Psoas muscle (tissue), 7 donors: ENCODE measurements at regions not wholly inside any gene's neighbourhood (a gene's known extent, or its start where the extent isn't known, plus 50 kb on each side); places are given as distances from the start of the nearest gene placed in this dataset.

Experiments used
- ATAC-seq, 4 donors: fragments of 200-7000 bp; cut with Tn5 transposase; one replicate each; pipeline ENCODE4 v1.9.1; 2020; ENCODE audit warnings: moderate library complexity in 3 of 4, mild to moderate bottlenecking in 2 of 4
- DNase-seq, 2 donors: peaks; one replicate each; pipeline ENCODE4 v3.0.0-alpha.2; 2020
- H3K27ac ChIP-seq: fragments of 200-600 bp; one replicate; pipeline ENCODE4 v1.8.0; 2022
- H3K27me3 ChIP-seq, 3 donors: fragments of 200-600 bp in 1 of 3; one replicate each; pipeline versions ENCODE4 v1.6.1 to v1.8.0; 2013 to 2022; ENCODE audit warnings: low read length in 2 of 3, mild to moderate bottlenecking in 2 of 3, moderate library complexity in 1 of 3; ENCODE audit not compliant: insufficient read depth in 3 of 3
- H3K36me3 ChIP-seq, 2 donors: fragments of 200-600 bp in 1 of 2; one replicate each; pipeline versions ENCODE4 v1.6.1 to v1.8.0; 2013 to 2022; ENCODE audit warnings: low read depth in 1 of 2, mild to moderate bottlenecking in 1 of 2, moderate library complexity in 1 of 2; ENCODE audit not compliant: insufficient read depth in 1 of 2
- H3K4me1 ChIP-seq: fragments of 200-600 bp; one replicate; pipeline ENCODE4 v1.8.0; 2022
- H3K4me3 ChIP-seq: fragments of 200-600 bp; one replicate; pipeline ENCODE4 v1.8.0; 2022; ENCODE audit warnings: mild to moderate bottlenecking
- H3K9me3 ChIP-seq: fragments of 200-600 bp; one replicate; pipeline ENCODE4 v1.8.0; 2022
- CTCF ChIP-seq: fragments of 200-600 bp; IDR thresholded peaks from one replicate; pipeline ENCODE4 v1.8.0; 2022; ENCODE audit warnings: antibody characterized with exemption
- WGBS, 3 donors: extraction: QIAGEN DNeasy Blood & Tissue Kit; methylation state at CpG; one replicate each; pipeline versions ENCODE4 v1.1.6 to v1.1.7; 2013; 5-methylcytosine and 5-hydroxymethylcytosine counted together
- intact Hi-C, 2 donors: fragments of 100-400 bp; cut with DNase I; formaldehyde crosslinking; loops; one replicate each; pipeline versions ENCODE4 v1.11.0 to v1.14.2; 2022
- donor health status: healthy with polysubstance abuse.
- donor health status: DM: no; HTN: no; CAD: no; lungs with moderate emphysema.
- donor health status: Bipolar disorder and iron deficiency.
- donor health status: healthy.
- donor health status: DM: yes; HTN: yes; CAD: no.
- donor health status: DM: no; HTN: no; CAD: no.
- donor health status: DM: yes; HTN: yes; CAD: no.

- Histone ChIP-seq H3K27ac (no peak overlapping the region), H3K36me3 (no peaks in the 10 kb centered on the region), H3K4me3 (no peak overlapping the region), H3K9me3 (no peaks in the 10 kb centered on the region), H3K27me3 (no peaks in the 10 kb centered on the region), H3K4me1 (no peaks in the 10 kb centered on the region)
- ATAC-seq, result no peak
- intact Hi-C loops, result no loop called here
- TF ChIP-seq CTCF, result no peak
- no peak for DNase-seq
These were observed 235.8 kb upstream of the ALG10 start for GRCh38 chr12:33786532-33786931.

- intact Hi-C loops, result no loop called here
- H3K9me3 ChIP-seq, result peaks cover 2% of the 10 kb centered on the region
These were observed 227.3 kb upstream of the ALG10 start for GRCh38 chr12:33794954-33795353.

GRCh38 chr12:33795536-33795935 lies 226.8 kb upstream of the ALG10 start:
- H3K27ac ChIP-seq, result no peak overlapping the region
- WGBS, 3 donors, result 52% methylated on average over 3 of the region's 3 CpGs
- H3K27me3 ChIP-seq, result no peaks in the 10 kb centered on the region
- no peak overlapping the region for H3K4me3 ChIP-seq
- no peak for TF ChIP-seq CTCF
- H3K4me1 ChIP-seq, result no peaks in the 10 kb centered on the region
- no peaks in the 10 kb centered on the region for H3K36me3 ChIP-seq
- ATAC-seq (no peak), DNase-seq (no peak)
- H3K9me3 ChIP-seq, result peaks cover 2% of the 10 kb centered on the region
- intact Hi-C loops, result no loop called here

More at GRCh38 chr12:33794954-33795353, 227.3 kb upstream of the ALG10 start:
- Histone ChIP-seq H3K4me1 (no peaks in the 10 kb centered on the region), H3K27ac (no peak overlapping the region), H3K4me3 (no peak overlapping the region), H3K27me3 (no peaks in the 10 kb centered on the region), H3K36me3 (no peaks in the 10 kb centered on the region)
- ATAC-seq (no peak), DNase-seq (no peak)
- no peak for TF ChIP-seq CTCF

- ATAC-seq, result no peak
- Histone ChIP-seq H3K4me1 (no peaks in the 10 kb centered on the region), H3K36me3 (no peaks in the 10 kb centered on the region), H3K27me3 (no peaks in the 10 kb centered on the region), H3K9me3 (no peaks in the 10 kb centered on the region), H3K4me3 (no peak overlapping the region), H3K27ac (no peak overlapping the region)
- intact Hi-C loops, result loop anchor here in 1 of 2 donors (10.0 kb wide), 1 partner anchor 59 kb away; no protein-coding TSS in a partner anchor
- 45 to 65% (median 52%) methylated on average over 2 of the region's 2 CpGs for WGBS, 3 donors
- DNase-seq, result no peak
- no peak for TF ChIP-seq CTCF
These were observed 208.8 kb upstream of the ALG10 start for GRCh38 chr12:33813536-33813935.

GRCh38 chr12:33817713-33818112 lies 204.6 kb upstream of the ALG10 start:
- DNase-seq (no peak), ATAC-seq (no peak)
- 67 to 74% (median 73%) methylated on average over 1 of the region's 1 CpG for WGBS, 3 donors
- Histone ChIP-seq H3K27me3 (no peaks in the 10 kb centered on the region), H3K4me3 (no peak overlapping the region), H3K4me1 (no peaks in the 10 kb centered on the region), H3K9me3 (no peaks in the 10 kb centered on the region), H3K36me3 (no peaks in the 10 kb centered on the region), H3K27ac (no peak overlapping the region)
- TF ChIP-seq CTCF, result no peak
- intact Hi-C loops, result loop anchor here in 1 of 2 donors (10.0 kb wide), 1 partner anchor 63 kb away; no protein-coding TSS in a partner anchor
